Neural cell (in vitro differentiated cells): ENCODE measurements at regions not wholly inside any gene's neighbourhood (a gene's known extent, or its start where the extent isn't known, plus 50 kb on each side); places are given as distances from the start of the nearest gene placed in this dataset.

Experiments used
- MXI1 ChIP-seq: fragments of 450-650 bp; conservative IDR thresholded peaks from 2 replicates; pipeline ENCODE4 v1.6.1; 2014; ENCODE audit warnings: antibody characterized with exemption, mild to moderate bottlenecking; ENCODE audit not compliant: poor library complexity, severe bottlenecking
- REST ChIP-seq: IDR thresholded peaks from 2 replicates; pipeline ENCODE4 v1.6.1; 2012; ENCODE audit warnings: borderline replicate concordance
- SMC3 ChIP-seq: fragments of 450-650 bp; conservative IDR thresholded peaks from 2 replicates; pipeline ENCODE4 v1.6.1; 2014; ENCODE audit warnings: antibody characterized with exemption, mild to moderate bottlenecking, moderate library complexity; ENCODE audit not compliant: poor library complexity
- TF ChIP-seq, protein P1 (sequence below): fragments of 450-650 bp; IDR thresholded peaks from 2 replicates; pipeline ENCODE4 v1.5.1; 2014; ENCODE audit warnings: antibody characterized with exemption, mild to moderate bottlenecking, moderate library complexity; ENCODE audit not compliant: poor library complexity, severe bottlenecking

GRCh38 chr2:19554520-19554919 lies 196.1 kb upstream of the OSR1 start:
- TF ChIP-seq, protein P1, sequence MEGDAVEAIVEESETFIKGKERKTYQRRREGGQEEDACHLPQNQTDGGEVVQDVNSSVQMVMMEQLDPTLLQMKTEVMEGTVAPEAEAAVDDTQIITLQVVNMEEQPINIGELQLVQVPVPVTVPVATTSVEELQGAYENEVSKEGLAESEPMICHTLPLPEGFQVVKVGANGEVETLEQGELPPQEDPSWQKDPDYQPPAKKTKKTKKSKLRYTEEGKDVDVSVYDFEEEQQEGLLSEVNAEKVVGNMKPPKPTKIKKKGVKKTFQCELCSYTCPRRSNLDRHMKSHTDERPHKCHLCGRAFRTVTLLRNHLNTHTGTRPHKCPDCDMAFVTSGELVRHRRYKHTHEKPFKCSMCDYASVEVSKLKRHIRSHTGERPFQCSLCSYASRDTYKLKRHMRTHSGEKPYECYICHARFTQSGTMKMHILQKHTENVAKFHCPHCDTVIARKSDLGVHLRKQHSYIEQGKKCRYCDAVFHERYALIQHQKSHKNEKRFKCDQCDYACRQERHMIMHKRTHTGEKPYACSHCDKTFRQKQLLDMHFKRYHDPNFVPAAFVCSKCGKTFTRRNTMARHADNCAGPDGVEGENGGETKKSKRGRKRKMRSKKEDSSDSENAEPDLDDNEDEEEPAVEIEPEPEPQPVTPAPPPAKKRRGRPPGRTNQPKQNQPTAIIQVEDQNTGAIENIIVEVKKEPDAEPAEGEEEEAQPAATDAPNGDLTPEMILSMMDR, result no peak
- TF ChIP-seq SMC3 (no peak), MXI1 (no peak), REST (no peak)
